NB4 (cell line): ENCODE measurements at regions not wholly inside any gene's neighbourhood (a gene's known extent, or its start where the extent isn't known, plus 50 kb on each side); places are given as distances from the start of the nearest gene placed in this dataset.

Experiments
- DNase-seq: peaks from one replicate; pipeline ENCODE4 v3.0.0; 2010; ENCODE audit warnings: low read depth
- H3K4me3 ChIP-seq: one replicate; pipeline ENCODE4 v1.5.1; 2011; ENCODE audit warnings: mild to moderate bottlenecking, low read depth, low read length, moderate library complexity
- MYC ChIP-seq: IDR thresholded peaks from 2 replicates; pipeline ENCODE4 v1.6.1; 2011; ENCODE audit warnings: low read depth, low read length
- POLR2A ChIP-seq: IDR thresholded peaks from 2 replicates; pipeline ENCODE4 v1.6.1; 2011; ENCODE audit warnings: mild to moderate bottlenecking; ENCODE audit not compliant: insufficient read length; ENCODE audit errors: extremely low read depth
- TF ChIP-seq, protein P1 (sequence below): IDR thresholded peaks from 2 replicates; pipeline ENCODE4 v1.6.1; 2011; ENCODE audit warnings: low read depth, low read length
- TF ChIP-seq, protein P2 (sequence below): IDR thresholded peaks from one replicate; pipeline ENCODE4 v1.5.1; 2012; ENCODE audit warnings: low read depth, low read length

DNA sequence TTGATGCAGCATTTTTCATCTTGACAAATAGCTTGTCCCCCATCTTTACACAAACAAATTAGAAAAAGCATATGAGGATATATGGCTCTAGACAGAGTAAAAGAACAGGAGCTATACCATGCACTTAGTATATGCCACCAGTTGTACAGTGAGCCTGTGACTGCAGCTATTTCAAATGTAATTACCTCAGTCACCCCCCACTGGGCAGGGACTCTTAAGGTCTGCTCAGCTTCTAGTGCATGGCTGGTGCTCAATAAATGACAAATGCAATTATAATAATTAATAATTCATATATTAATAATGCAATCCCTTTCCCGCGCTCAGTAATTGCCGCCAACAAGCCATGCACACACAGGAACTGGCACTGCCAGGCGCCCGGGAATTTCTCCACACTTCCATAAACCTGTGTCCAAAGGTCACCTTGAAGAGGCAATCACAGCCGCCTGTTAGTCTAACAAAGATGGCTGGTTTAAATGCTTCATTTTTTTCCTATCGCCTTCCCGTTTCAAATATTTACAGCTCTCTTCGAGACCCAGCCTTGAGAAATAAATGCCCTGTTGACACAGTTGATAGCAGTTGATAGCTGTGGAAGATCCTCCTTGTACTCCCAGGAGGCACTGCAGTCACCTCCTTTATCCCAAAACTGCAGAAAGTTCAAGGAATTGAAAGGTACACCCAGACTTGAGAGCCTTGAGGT, 156.6 kb downstream of the INO80D start:
- TF ChIP-seq, protein P1, sequence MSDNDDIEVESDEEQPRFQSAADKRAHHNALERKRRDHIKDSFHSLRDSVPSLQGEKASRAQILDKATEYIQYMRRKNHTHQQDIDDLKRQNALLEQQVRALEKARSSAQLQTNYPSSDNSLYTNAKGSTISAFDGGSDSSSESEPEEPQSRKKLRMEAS: no peak
- TF ChIP-seq, protein P2, sequence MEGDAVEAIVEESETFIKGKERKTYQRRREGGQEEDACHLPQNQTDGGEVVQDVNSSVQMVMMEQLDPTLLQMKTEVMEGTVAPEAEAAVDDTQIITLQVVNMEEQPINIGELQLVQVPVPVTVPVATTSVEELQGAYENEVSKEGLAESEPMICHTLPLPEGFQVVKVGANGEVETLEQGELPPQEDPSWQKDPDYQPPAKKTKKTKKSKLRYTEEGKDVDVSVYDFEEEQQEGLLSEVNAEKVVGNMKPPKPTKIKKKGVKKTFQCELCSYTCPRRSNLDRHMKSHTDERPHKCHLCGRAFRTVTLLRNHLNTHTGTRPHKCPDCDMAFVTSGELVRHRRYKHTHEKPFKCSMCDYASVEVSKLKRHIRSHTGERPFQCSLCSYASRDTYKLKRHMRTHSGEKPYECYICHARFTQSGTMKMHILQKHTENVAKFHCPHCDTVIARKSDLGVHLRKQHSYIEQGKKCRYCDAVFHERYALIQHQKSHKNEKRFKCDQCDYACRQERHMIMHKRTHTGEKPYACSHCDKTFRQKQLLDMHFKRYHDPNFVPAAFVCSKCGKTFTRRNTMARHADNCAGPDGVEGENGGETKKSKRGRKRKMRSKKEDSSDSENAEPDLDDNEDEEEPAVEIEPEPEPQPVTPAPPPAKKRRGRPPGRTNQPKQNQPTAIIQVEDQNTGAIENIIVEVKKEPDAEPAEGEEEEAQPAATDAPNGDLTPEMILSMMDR: no peak
- TF ChIP-seq POLR2A (no peak), MYC (no peak)
- no peak overlapping the region for H3K4me3 ChIP-seq
- no peak for DNase-seq

DNA sequence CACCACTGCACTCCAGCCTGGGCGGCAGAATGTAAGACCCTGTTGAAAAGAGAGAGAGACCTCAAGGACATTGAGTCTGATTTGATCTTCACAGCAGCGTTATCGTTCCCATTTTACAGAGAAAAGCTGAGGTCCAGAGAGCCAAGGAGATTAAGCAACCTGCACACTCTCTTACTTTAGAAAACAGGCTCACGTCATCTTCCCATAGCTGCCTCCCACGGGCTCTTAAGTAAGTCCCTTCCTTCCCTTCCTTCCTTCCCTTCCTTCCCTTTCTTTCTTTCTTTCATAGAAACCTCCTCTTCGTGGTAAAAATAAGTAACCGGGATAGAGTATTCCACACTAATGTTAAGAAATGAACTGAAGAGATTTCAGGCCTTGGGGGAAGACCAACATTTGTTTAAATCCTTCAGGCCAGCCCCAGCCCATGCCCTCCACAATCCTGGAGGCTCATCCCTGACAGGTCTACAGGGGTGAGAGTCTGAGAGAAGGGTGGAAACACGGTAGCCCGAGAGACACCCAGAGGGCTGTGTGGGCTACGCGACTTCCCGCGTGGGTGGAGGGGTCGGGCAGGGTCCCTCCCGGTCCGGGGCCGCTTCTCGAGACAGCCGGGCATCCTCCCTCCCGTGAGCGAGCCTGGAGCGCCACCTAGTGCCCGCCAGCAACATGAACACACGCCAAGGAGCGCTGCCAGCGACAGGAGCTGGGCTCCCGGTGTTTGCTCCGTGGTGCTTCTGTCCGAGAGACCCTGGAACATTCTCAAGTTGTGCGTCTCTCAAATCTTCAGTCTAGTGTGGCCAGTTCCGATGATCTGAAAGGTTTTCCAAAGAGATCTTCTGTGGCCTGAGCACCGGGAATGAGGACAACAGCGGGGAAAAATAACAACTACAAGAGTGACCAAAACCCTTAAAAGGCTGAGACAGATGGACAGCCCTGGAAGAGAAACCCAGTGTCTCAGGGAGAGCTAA, 160.3 kb downstream of the INO80D start:
- TF ChIP-seq, protein P2: peak; percentile 88
- peak; percentile 40; the same call in 1 of the 2 replicates for TF ChIP-seq MYC
- TF ChIP-seq, protein P1: no peak
- H3K4me3 ChIP-seq: no peak overlapping the region

DNA sequence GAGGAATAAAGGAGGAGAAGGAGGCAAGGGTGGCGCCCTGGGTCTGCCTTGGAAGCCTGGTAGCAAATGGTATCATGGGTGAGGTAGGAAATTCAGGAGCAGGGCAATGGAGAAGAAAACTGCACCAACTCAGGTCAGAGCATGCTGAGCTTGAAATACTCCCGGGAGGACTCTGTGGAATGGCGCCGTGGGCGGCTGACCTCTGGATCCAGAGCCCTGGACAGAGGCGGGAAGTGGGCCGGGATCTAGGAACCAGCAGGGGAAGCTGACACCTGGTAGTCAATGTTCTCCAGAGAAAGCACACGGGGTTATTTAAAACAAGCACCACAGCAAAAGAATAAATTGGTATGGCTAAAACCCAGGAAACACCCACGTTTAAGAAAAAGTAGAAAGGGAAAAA, 161.3 kb downstream of the INO80D start:
- no peak overlapping the region for H3K4me3 ChIP-seq
- no peak for TF ChIP-seq POLR2A
- TF ChIP-seq MYC: no peak
- TF ChIP-seq, protein P1: no peak
- TF ChIP-seq, protein P2: no peak
- DNase-seq: no peak

More for the DNA sequence above, 160.3 kb downstream of the INO80D start:
- peak; percentile 78 for DNase-seq

DNA sequence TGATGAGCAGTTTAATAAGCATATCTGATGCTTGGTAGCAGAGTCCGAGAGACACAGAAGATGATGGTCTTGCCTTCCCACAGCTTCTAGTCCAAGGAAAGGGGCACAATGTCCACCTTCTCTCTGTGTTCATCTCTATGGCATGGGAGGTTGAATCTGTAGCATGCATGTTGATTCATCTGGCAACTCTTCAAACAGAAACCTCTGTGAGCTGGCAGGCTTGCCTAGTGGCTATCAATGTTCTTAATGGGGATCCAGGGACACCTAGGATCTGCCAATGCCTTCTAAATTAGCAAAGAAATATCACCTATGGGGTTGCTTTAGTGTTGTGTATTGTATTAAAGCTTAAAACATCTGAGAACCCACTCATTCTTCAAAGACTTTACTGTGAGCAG, 170.8 kb downstream of the INO80D start:
- TF ChIP-seq, protein P1: no peak
- no peak for TF ChIP-seq POLR2A
- TF ChIP-seq, protein P2: no peak
- no peak for TF ChIP-seq MYC
- no peak overlapping the region for H3K4me3 ChIP-seq
- DNase-seq: no peak

DNA sequence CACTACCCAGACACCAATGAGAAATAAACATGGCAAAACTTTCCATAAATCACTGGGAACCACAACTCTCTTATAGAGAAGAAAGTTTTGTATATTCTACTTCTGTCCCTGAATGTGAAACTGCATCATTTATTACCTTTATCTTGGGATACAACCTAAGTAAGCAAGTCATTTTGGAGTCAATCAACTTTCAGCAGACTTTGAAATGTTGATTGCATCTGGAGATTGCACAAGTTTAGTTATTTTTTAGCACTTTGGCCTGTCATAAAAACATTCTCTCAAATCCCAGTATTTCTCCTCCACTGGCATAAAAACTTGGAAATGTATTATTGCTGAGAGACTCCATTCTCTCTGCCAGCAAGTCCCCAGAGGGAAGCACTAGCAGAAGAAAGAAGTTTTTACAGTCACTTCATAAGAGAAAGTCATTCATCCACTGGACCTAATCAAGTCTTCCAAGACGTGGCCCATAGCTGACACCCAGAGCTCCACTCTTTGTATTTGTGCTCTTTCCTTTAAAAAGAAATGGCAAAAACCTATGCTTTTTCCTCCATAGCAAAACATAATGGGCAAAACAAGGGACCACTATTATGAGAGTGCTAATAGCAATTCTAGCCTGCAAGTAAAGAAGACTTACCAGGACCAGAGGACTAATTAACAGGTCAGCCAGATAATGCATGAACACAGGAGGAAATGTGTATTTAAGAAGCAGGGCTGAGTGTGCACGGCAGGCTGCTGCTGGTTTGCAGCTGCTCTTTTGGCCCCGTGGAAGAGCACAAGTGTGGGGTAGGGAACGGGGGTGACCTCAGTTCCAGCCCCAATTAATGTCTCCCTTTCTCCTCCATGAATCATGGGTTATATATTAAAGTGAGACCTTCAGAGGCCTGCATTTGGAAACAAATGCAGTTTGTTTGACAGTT, 171.5 kb downstream of the INO80D start:
- TF ChIP-seq POLR2A (no peak), MYC (no peak)
- TF ChIP-seq, protein P1: no peak
- TF ChIP-seq, protein P2: no peak
- no peak overlapping the region for H3K4me3 ChIP-seq
- DNase-seq: no peak
